DND-41 (cell line): ENCODE measurements at regions not wholly inside any gene's neighbourhood (a gene's known extent, or its start where the extent isn't known, plus 50 kb on each side); places are given as distances from the start of the nearest gene placed in this dataset.

Experiments
- CTCF ChIP-seq: IDR thresholded peaks from 2 replicates; pipeline ENCODE4 v1.5.1; 2012; ENCODE audit warnings: borderline replicate concordance, low read length, moderate library complexity, mild to moderate bottlenecking; ENCODE audit not compliant: poor library complexity, severe bottlenecking; ENCODE audit errors: extremely low read depth
- EZH2 ChIP-seq: IDR thresholded peaks from 3 replicates; pipeline ENCODE4 v1.6.1; 2012; ENCODE audit warnings: borderline replicate concordance, low read depth, mild to moderate bottlenecking, moderate library complexity, low read length, inconsistent platforms; ENCODE audit not compliant: severe bottlenecking

DNA sequence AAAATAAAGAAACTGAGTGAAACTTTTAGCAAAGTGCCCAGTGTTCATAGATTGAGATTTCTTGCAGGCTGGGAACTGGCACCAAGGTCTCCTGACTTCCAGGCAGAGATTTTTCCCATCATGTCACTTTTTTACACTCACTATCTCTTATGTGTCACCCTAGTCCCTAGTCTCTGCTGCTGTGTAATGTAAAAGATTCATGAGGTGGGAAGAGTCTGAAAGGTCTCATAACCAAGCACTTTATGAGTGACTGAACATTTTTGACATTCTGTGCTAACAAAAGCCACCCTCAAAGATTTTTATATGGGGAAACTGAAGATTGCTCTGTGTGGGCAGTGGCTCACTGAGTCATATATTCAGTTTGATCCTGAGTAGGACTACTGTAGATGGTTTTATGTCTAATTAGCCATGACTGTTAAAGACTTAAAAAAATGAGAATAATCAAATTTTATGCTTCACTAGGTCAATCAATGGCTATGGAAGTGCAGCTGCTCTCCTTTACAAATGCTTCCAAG, 900.3 kb upstream of the SORCS1 start:
- TF ChIP-seq CTCF, result no peak
- no peak for TF ChIP-seq EZH2
